B cell (primary cell): ENCODE measurements at regions not wholly inside any gene's neighbourhood (a gene's known extent, or its start where the extent isn't known, plus 50 kb on each side); places are given as distances from the start of the nearest gene placed in this dataset.

ENCODE experiments used
- ATAC-seq: fragments of 200-7000 bp; cut with Tn5 transposase; one replicate; pipeline ENCODE4 v1.10.0; 2021; ENCODE audit warnings: low read depth, mild to moderate bottlenecking, moderate number of reproducible peaks, moderate library complexity
- CTCF ChIA-PET: fragments of 350-600 bp; sonication (Branson Sonifier 250); formaldehyde crosslinking; loops from one replicate; lab custom pipeline; 2021; ENCODE audit warnings: antibody characterized with exemption, inconsistent platforms; lab: Charles Lee
- POLR2A ChIA-PET: fragments of 350-600 bp; sonication (Branson Sonifier 250); formaldehyde crosslinking; loops from one replicate; lab custom pipeline; 2021; ENCODE audit warnings: antibody characterized with exemption; lab: Charles Lee
- DNase-seq: peaks from one replicate; pipeline ENCODE4 v3.0.0; 2013
- H2AFZ ChIP-seq: 2 replicates; pipeline ENCODE4 v1.6.1; 2012; ENCODE audit warnings: mild to moderate bottlenecking, low read depth, low read length; ENCODE audit not compliant: insufficient read depth, poor library complexity, severe bottlenecking
- H3K27ac ChIP-seq, 2 donors: 1 replicate in 1 of 2; 2 replicates in 1 of 2; pipeline ENCODE4 v1.5.1; 2012 to 2013; ENCODE audit warnings: low read length in 2 of 2, mild to moderate bottlenecking in 2 of 2, moderate library complexity in 1 of 2
- H3K27me3 ChIP-seq, 4 experiments: fragments of 200-600 bp in 1 of 4; sonication (generic) in 1 of 4; replicated peaks in 1 of 4; 1 replicate in 2 of 4; 2 replicates in 2 of 4; pipeline versions ENCODE4 v1.6.1 to v1.7.0; 2013 to 2016; ENCODE audit warnings: low read length in 3 of 4, mild to moderate bottlenecking in 2 of 4, mixed read lengths in 1 of 4, moderate library complexity in 1 of 4; ENCODE audit not compliant: insufficient read depth in 4 of 4, control insufficient read depth in 3 of 4; ENCODE audit errors: control extremely low read depth in 1 of 4
- H3K36me3 ChIP-seq, 2 experiments: replicated peaks in 1 of 2; 1 replicate in 1 of 2; 2 replicates in 1 of 2; pipeline versions ENCODE4 v1.6.1 to v1.7.1; 2013; ENCODE audit warnings: low read length in 1 of 2; ENCODE audit not compliant: insufficient read depth in 2 of 2, control insufficient read depth in 1 of 2; ENCODE audit errors: control extremely low read depth in 1 of 2, extremely low read depth in 1 of 2
- H3K4me1 ChIP-seq, 2 donors: fragments of 200-600 bp in 1 of 2; sonication (generic) in 1 of 2; 1 replicate in 1 of 2; 2 replicates in 1 of 2; pipeline versions ENCODE4 v1.5.1 to v1.6.1; 2013 to 2017; ENCODE audit warnings: low read length in 2 of 2; ENCODE audit not compliant: control insufficient read depth in 2 of 2, insufficient read depth in 2 of 2
- H3K4me2 ChIP-seq: replicated peaks from 2 replicates; pipeline ENCODE3; 2012; ENCODE audit warnings: mild to moderate bottlenecking, low read depth, low read length; ENCODE audit not compliant: poor library complexity, severe bottlenecking
- H3K4me3 ChIP-seq, 5 experiments: fragments of 200-600 bp in 1 of 5; sonication (generic) in 1 of 5; 1 replicate in 3 of 5; 2 replicates in 2 of 5; pipeline versions ENCODE4 v1.5.1 to v1.7.0; 2011 to 2016; ENCODE audit warnings: low read length in 4 of 5, mild to moderate bottlenecking in 4 of 5, low read depth in 2 of 5, control low read depth in 1 of 5, moderate library complexity in 1 of 5; ENCODE audit not compliant: insufficient read depth in 1 of 5; ENCODE audit errors: control extremely low read depth in 1 of 5, extremely low read depth in 1 of 5
- H3K79me2 ChIP-seq: fragments of 200-600 bp; sonication (generic); one replicate; pipeline ENCODE4 v1.6.0; 2016; ENCODE audit warnings: low read length; ENCODE audit not compliant: control insufficient read depth, insufficient read depth
- H3K9ac ChIP-seq: fragments of 200-600 bp; sonication (generic); 2 replicates; pipeline ENCODE4 v1.6.1; 2017; ENCODE audit warnings: mild to moderate bottlenecking, low read length, moderate library complexity
- H3K9me3 ChIP-seq, 3 donors: one replicate each; pipeline versions ENCODE4 v1.6.1 to v1.7.1; 2013; ENCODE audit warnings: low read length in 2 of 3; ENCODE audit not compliant: control insufficient read depth in 2 of 3, insufficient read depth in 1 of 3; ENCODE audit errors: control extremely low read depth in 1 of 3
- H4K20me1 ChIP-seq: 2 replicates; pipeline ENCODE4 v1.6.0; 2012; ENCODE audit warnings: mild to moderate bottlenecking, low read length; ENCODE audit not compliant: insufficient read depth, control insufficient read depth, poor library complexity, severe bottlenecking
- H3K27ac Mint-ChIP-seq: one replicate; pipeline ENCODE4 v1.8.0; 2021; ENCODE audit warnings: mixed read lengths
- H3K27me3 Mint-ChIP-seq: one replicate; pipeline ENCODE4 v1.8.0; 2021; ENCODE audit warnings: mixed read lengths
- H3K4me1 Mint-ChIP-seq: one replicate; pipeline ENCODE4 v1.8.0; 2021; ENCODE audit warnings: mixed read lengths
- H3K4me3 Mint-ChIP-seq: one replicate; pipeline ENCODE4 v1.8.0; 2021; ENCODE audit warnings: mixed read lengths
- H3K9me3 Mint-ChIP-seq: one replicate; pipeline ENCODE4 v1.8.0; 2022; ENCODE audit warnings: mixed read lengths; ENCODE audit not compliant: insufficient read depth
- EZH2 ChIP-seq: IDR thresholded peaks from 2 replicates; pipeline ENCODE4 v1.6.1; 2012; ENCODE audit warnings: borderline replicate concordance, low read depth, mild to moderate bottlenecking, moderate library complexity, low read length; ENCODE audit not compliant: insufficient read depth, poor library complexity, severe bottlenecking
- WGBS: methylation state at CpG from one replicate; pipeline ENCODE4 v1.1.5; 2013; ENCODE audit warnings: missing lambda C conversion rate; ENCODE audit not compliant: insufficient coverage; 5-methylcytosine and 5-hydroxymethylcytosine counted together
- intact Hi-C: fragments of 100-400 bp; cut with micrococcal nuclease; formaldehyde crosslinking; loops from one replicate; pipeline ENCODE4 v1.10.0; 2022
- TF ChIP-seq, protein P1 (sequence below): fragments of 200-600 bp; IDR thresholded peaks from one replicate; pipeline ENCODE4 v1.8.0; 2022; ENCODE audit warnings: antibody characterized with exemption, mild to moderate bottlenecking

DNA sequence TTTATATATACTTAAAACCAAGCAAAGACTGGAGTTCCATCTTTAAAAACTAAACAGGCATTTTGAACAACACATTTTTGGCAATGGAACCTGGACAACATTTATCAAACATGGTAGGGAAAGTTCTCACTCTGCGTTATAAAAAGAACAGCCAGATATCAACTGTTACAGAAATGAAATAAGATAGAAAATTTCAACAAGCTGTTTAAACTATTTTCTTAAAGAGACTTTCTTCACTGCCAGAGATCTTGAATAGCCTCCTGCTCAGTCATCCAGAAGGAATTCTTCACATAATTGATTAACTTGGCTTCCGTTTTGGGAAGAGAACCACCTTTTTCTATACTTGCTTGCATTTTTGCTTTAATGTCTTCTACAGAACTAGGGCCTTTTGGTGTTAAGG is 166.0 kb upstream of the PIK3C3 start:
- Histone ChIP-seq H2AFZ (no peak overlapping the region), H3K4me2 (no peak overlapping the region), H3K4me1 (no peaks in the 10 kb centered on the region), H3K27ac (no peak overlapping the region), H3K36me3 (no peaks in the 10 kb centered on the region), H3K9ac (no peak overlapping the region), H3K9me3 (no peaks in the 10 kb centered on the region), H3K4me3 (no peak overlapping the region), H3K27me3 (no peaks in the 10 kb centered on the region), H4K20me1 (no peaks in the 10 kb centered on the region), H3K79me2 (no peaks in the 10 kb centered on the region)
- H3K9me3 Mint-ChIP-seq = no peaks in the 10 kb centered on the region
- TF ChIP-seq, protein P1, sequence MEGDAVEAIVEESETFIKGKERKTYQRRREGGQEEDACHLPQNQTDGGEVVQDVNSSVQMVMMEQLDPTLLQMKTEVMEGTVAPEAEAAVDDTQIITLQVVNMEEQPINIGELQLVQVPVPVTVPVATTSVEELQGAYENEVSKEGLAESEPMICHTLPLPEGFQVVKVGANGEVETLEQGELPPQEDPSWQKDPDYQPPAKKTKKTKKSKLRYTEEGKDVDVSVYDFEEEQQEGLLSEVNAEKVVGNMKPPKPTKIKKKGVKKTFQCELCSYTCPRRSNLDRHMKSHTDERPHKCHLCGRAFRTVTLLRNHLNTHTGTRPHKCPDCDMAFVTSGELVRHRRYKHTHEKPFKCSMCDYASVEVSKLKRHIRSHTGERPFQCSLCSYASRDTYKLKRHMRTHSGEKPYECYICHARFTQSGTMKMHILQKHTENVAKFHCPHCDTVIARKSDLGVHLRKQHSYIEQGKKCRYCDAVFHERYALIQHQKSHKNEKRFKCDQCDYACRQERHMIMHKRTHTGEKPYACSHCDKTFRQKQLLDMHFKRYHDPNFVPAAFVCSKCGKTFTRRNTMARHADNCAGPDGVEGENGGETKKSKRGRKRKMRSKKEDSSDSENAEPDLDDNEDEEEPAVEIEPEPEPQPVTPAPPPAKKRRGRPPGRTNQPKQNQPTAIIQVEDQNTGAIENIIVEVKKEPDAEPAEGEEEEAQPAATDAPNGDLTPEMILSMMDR = no peak
- TF ChIP-seq EZH2 = no peak
- WGBS = no CpG with 5 or more reads among the region's 2 CpGs
- no peak for DNase-seq
- no peaks in the 10 kb centered on the region for H3K27me3 Mint-ChIP-seq
- POLR2A ChIA-PET = no interaction called here
- CTCF ChIA-PET = no interaction called here
- ATAC-seq = no peak
- intact Hi-C loops = no loop called here
- no peak overlapping the region for H3K27ac Mint-ChIP-seq
- no peaks in the 10 kb centered on the region for H3K4me1 Mint-ChIP-seq
- no peak overlapping the region for H3K4me3 Mint-ChIP-seq

DNA sequence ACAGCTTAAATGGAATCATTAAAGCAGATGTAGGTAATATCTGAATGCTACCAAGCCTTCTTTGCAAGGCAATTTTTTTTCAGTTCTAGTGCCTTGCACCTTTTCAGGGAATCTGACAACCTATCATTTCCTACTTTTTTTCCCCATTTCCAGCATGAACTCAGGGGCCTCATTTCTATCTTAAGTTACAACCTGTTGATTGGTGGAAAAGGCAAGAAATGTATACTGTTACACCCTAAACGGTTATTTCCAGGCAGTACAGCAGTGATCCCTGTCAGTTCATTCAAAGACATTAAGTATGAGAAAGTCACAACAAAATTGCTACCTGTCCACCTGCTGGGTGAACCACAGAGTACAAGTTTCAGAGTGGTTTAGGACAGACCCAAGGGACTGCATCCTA is 171.2 kb upstream of the PIK3C3 start:
- Mint-ChIP-seq H3K27ac (no peak overlapping the region), H3K9me3 (no peaks in the 10 kb centered on the region), H3K4me3 (no peak overlapping the region), H3K4me1 (no peaks in the 10 kb centered on the region), H3K27me3 (no peaks in the 10 kb centered on the region)
- no peaks in the 10 kb centered on the region for H3K79me2 ChIP-seq
- H2AFZ ChIP-seq = no peak overlapping the region
- no peaks in the 10 kb centered on the region for H3K4me1 ChIP-seq
- intact Hi-C loops = no loop called here
- ChIA-PET POLR2A (no interaction called here), CTCF (no interaction called here)
- H3K4me2 ChIP-seq = no peak overlapping the region
- no peaks in the 10 kb centered on the region for H3K36me3 ChIP-seq
- no CpG with 5 or more reads among the region's 1 CpG for WGBS
- TF ChIP-seq EZH2 = no peak
- TF ChIP-seq, protein P1 = no peak
- no peak overlapping the region for H3K4me3 ChIP-seq
- ATAC-seq = no peak
- H3K9ac ChIP-seq = no peak overlapping the region
- H4K20me1 ChIP-seq = no peaks in the 10 kb centered on the region
- no peak for DNase-seq
- H3K27ac ChIP-seq = no peak overlapping the region
- H3K27me3 ChIP-seq = no peaks in the 10 kb centered on the region
- no peaks in the 10 kb centered on the region for H3K9me3 ChIP-seq
